ENCODE measurements at regions not wholly inside any gene's neighbourhood (a gene's known extent, or its start where the extent isn't known, plus 50 kb on each side); places are given as distances from the start of the nearest gene placed in this dataset.
"Not testable (repeated sequence)": the region's sequence is repeated elsewhere in the genome, so short reads cannot be mapped to it uniquely, and the experiment has no call there.

DNA sequence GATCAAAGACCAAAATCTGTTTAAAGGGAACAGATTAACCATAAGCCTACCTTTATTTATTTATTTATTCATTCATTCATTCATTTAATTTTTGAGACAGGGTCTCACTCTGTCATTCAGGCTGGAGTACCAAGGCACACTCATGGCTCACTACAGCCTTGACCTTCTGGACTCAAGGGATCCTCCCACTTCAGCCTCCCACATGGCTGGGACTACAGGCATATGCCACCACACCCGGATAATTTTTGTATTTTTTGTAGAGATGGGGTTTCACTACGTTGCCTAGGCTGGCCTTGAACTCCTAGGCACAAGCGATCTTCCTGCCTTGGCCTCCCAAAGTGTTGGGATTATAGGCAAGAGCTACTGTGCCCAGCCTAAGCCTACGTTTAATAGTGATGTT, 338.3 kb downstream of the SRGAP2C start:
- not testable (repeated sequence) for TF ChIP-seq PRRX2 (CRISPR knock-in tag; IDR thresholded peaks at IDR 0.05)
- TF ChIP-seq, protein P1, sequence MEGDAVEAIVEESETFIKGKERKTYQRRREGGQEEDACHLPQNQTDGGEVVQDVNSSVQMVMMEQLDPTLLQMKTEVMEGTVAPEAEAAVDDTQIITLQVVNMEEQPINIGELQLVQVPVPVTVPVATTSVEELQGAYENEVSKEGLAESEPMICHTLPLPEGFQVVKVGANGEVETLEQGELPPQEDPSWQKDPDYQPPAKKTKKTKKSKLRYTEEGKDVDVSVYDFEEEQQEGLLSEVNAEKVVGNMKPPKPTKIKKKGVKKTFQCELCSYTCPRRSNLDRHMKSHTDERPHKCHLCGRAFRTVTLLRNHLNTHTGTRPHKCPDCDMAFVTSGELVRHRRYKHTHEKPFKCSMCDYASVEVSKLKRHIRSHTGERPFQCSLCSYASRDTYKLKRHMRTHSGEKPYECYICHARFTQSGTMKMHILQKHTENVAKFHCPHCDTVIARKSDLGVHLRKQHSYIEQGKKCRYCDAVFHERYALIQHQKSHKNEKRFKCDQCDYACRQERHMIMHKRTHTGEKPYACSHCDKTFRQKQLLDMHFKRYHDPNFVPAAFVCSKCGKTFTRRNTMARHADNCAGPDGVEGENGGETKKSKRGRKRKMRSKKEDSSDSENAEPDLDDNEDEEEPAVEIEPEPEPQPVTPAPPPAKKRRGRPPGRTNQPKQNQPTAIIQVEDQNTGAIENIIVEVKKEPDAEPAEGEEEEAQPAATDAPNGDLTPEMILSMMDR (IDR thresholded peaks at IDR 0.05) = not testable (repeated sequence)
